ENCODE measurements at regions not wholly inside any gene's neighbourhood (a gene's known extent, or its start where the extent isn't known, plus 50 kb on each side); places are given as distances from the start of the nearest gene placed in this dataset.

GRCh38 chr7:20510573-20510900 is 104.9 kb upstream of the ABCB5 start:
- H4K8ac ChIP-seq (ENCODE audit: low read depth in 2 of 2, low read length in 2 of 2): no peak overlapping the region
- ATAC-seq (ENCODE audit: low read depth): no peak
- DNase-seq: no peak
- no peaks in the 10 kb centered on the region; the same call in 1 of the 2 replicates for H3K9me3 ChIP-seq (ENCODE audit: control insufficient read depth, insufficient read depth, low read length)
- H2BK20ac ChIP-seq (ENCODE audit: low read depth, low read length): no peak overlapping the region
- H4K91ac ChIP-seq (ENCODE audit: insufficient read depth, low read depth, low read length): no peak overlapping the region
- TF ChIP-seq BHLHE40 (IDR thresholded peaks at IDR 0.05; ENCODE audit: low read depth, low read length) (no peak), CEBPB (IDR thresholded peaks at IDR 0.05; ENCODE audit: low read depth, low read length) (no peak), RFX5 (IDR thresholded peaks at IDR 0.05; ENCODE audit: low read depth, low read length) (no peak), ELK1 (IDR thresholded peaks at IDR 0.05; ENCODE audit: borderline replicate concordance, low read depth, low read length) (no peak), USF2 (IDR thresholded peaks at IDR 0.05; ENCODE audit: low read depth, low read length) (no peak), RCOR1 (IDR thresholded peaks at IDR 0.05; ENCODE audit: insufficient replicate concordance, low read length) (no peak), POLR2A (IDR thresholded peaks at IDR 0.05; ENCODE audit: low read depth, low read length) (no peak), RAD21 (IDR thresholded peaks at IDR 0.05; ENCODE audit: low read length) (no peak), CHD1 (IDR thresholded peaks at IDR 0.05; ENCODE audit: low read depth, low read length) (no peak), CTCF (conservative IDR thresholded peaks at IDR 0.05; ENCODE audit: low read depth, low read length) (no peak), MAZ (IDR thresholded peaks at IDR 0.05; ENCODE audit: borderline replicate concordance, low read depth, low read length) (no peak), MXI1 (IDR thresholded peaks at IDR 0.05; ENCODE audit: borderline replicate concordance, low read depth, low read length) (no peak), FOS (IDR thresholded peaks at IDR 0.05; ENCODE audit: low read depth, low read length) (no peak), SMC3 (IDR thresholded peaks at IDR 0.05; ENCODE audit: low read depth, low read length) (no peak), MAFK (IDR thresholded peaks at IDR 0.05; ENCODE audit: low read depth, low read length) (no peak), NFE2L2 (IDR thresholded peaks at IDR 0.05; ENCODE audit: low read depth, low read length) (no peak)
- POLR2A ChIA-PET (ENCODE audit: unreplicated experiment): no interaction called here
- intact Hi-C loops (cut with micrococcal nuclease) (no loop called here), dilution Hi-C loops (cut with HindIII; ENCODE audit: low sequenced_read_pairs, unreplicated experiment) (no loop called here), in situ Hi-C loops (cut with MboI; ENCODE audit: low sequenced_read_pairs) (no loop called here)
- no peak overlapping the region for H3K4ac ChIP-seq (ENCODE audit: low read depth, low read length)
- WGBS, 2 experiments (ENCODE audit: extremely low coverage in 2 of 2, insufficient read length in 1 of 2): 0% methylated on average over 1 of the region's 3 CpGs; no CpG with 5 or more reads in 1 of the 2 experiments
- no peak overlapping the region for H3K14ac ChIP-seq (replicated peaks; ENCODE audit: low read depth, low read length)
- H3K36me3 ChIP-seq (ENCODE audit: control insufficient read depth, insufficient read depth, low read length): no peaks in the 10 kb centered on the region
- no TSS peak for BruUV-seq (replicated peaks)
- H2BK5ac ChIP-seq (ENCODE audit: low read depth, low read length, poor library complexity, severe bottlenecking): no peak overlapping the region
- no peaks in the 10 kb centered on the region for H3K27me3 ChIP-seq (ENCODE audit: control insufficient read depth, insufficient read depth, low read length)
- H2AK5ac ChIP-seq (ENCODE audit: low read depth, low read length): no peak overlapping the region
- H2AK9ac ChIP-seq (replicated peaks; ENCODE audit: low read depth, low read length, poor library complexity): no peak overlapping the region
- H3K18ac ChIP-seq (ENCODE audit: low read depth, low read length): no peak overlapping the region
- H3K56ac ChIP-seq (ENCODE audit: extremely low read depth, insufficient read depth, low read length): no peak overlapping the region
- H3K4me2 ChIP-seq (ENCODE audit: low read depth, low read length): no peak overlapping the region
- H3K27ac ChIP-seq (ENCODE audit: insufficient read depth, low read length): no peak overlapping the region
- no peaks in the 10 kb centered on the region for H4K20me1 ChIP-seq (ENCODE audit: insufficient read depth, low read length)
- H2BK15ac ChIP-seq (ENCODE audit: low read depth, low read length): no peak overlapping the region
- no peak overlapping the region for H3K23ac ChIP-seq (ENCODE audit: low read depth, low read length)
- no peak overlapping the region for H4K5ac ChIP-seq (ENCODE audit: low read depth, low read length)
- no peak overlapping the region for H2AFZ ChIP-seq (replicated peaks; ENCODE audit: low read length, poor library complexity)
- no peak overlapping the region for H3K9ac ChIP-seq (ENCODE audit: low read depth, low read length)
- no peak overlapping the region for H3K4me3 ChIP-seq (ENCODE audit: insufficient read depth, low read depth, low read length)
- H3K79me1 ChIP-seq (ENCODE audit: low read depth in 1 of 2, low read length in 2 of 2): no peaks in the 10 kb centered on the region
- no peak overlapping the region for H2BK120ac ChIP-seq (ENCODE audit: low read depth, low read length)
- H3K9me1 ChIP-seq (ENCODE audit: insufficient read depth, low read length): no peaks in the 10 kb centered on the region
- CTCF ChIA-PET: no interaction called here
- H3K4me1 ChIP-seq (ENCODE audit: control insufficient read depth, insufficient read depth, low read length): no peaks in the 10 kb centered on the region
